ENCODE measurements at regions not wholly inside any gene's neighbourhood (a gene's known extent, or its start where the extent isn't known, plus 50 kb on each side); places are given as distances from the start of the nearest gene placed in this dataset.

DNA sequence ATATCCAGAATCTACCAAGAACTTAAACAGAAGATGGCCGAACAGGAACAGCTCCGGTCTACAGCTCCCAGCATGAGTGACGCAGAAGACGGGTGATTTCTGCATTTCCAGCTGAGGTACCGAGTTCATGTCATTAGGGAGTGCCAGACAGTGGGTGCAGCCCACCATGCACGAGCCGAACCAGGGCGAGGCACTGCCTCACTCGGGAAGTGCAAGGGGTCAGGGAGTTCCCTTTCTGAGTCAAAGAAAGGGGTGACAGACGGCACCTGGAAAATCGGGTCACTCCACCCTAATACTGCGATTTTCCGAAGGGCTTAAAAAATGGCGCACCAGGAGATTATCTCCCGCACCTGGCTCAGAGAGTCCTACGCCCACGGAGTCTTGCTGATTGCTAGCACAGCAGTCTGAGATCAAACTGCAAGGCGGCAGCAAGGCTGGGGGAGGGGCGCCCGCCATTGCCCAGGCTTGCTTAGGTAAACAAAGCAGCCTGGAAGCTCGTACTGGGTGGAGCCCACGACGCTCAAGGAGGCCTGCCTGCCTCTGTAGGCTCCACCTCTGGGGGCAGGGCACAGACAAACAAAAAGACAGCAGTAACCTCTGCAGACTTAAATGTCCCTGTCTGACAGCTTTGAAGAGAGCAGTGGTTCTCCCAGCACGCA is 267.4 kb downstream of the HINT1 start (continued):
- TF ChIP-seq, protein P1, sequence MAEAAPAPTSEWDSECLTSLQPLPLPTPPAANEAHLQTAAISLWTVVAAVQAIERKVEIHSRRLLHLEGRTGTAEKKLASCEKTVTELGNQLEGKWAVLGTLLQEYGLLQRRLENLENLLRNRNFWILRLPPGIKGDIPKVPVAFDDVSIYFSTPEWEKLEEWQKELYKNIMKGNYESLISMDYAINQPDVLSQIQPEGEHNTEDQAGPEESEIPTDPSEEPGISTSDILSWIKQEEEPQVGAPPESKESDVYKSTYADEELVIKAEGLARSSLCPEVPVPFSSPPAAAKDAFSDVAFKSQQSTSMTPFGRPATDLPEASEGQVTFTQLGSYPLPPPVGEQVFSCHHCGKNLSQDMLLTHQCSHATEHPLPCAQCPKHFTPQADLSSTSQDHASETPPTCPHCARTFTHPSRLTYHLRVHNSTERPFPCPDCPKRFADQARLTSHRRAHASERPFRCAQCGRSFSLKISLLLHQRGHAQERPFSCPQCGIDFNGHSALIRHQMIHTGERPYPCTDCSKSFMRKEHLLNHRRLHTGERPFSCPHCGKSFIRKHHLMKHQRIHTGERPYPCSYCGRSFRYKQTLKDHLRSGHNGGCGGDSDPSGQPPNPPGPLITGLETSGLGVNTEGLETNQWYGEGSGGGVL (tag by site-specific recombination; IDR thresholded peaks at IDR 0.05), result 0 out of 2 replicates have a peak, but pooled peaks have one; percentile 22
- TF ChIP-seq ZNF501 (tag by site-specific recombination; IDR thresholded peaks at IDR 0.05), result peak; percentile 47; the same call in 1 of the 2 replicates
- peak; percentile 54 for TF ChIP-seq GLIS1 (tag by site-specific recombination; IDR thresholded peaks at IDR 0.05)
- 0 out of 2 replicates have a peak, but pooled peaks have one; percentile 35 for TF ChIP-seq ZNF558 (tag by site-specific recombination; IDR thresholded peaks at IDR 0.05)
- TF ChIP-seq, protein P2, sequence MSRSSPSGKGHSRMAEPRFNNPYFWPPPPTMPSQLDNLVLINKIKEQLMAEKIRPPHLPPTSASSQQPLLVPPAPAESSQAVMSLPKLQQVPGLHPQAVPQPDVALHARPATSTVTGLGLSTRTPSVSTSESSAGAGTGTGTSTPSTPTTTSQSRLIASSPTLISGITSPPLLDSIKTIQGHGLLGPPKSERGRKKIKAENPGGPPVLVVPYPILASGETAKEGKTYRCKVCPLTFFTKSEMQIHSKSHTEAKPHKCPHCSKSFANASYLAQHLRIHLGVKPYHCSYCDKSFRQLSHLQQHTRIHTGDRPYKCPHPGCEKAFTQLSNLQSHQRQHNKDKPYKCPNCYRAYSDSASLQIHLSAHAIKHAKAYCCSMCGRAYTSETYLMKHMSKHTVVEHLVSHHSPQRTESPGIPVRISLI (tag by site-specific recombination; IDR thresholded peaks at IDR 0.05), result 0 out of 2 replicates have a peak, but pooled peaks have one; percentile 12
- peak; percentile 60; the same call in 1 of the 2 replicates for TF ChIP-seq ZNF2 (tag by site-specific recombination; IDR thresholded peaks at IDR 0.05)
- TF ChIP-seq, protein P3, sequence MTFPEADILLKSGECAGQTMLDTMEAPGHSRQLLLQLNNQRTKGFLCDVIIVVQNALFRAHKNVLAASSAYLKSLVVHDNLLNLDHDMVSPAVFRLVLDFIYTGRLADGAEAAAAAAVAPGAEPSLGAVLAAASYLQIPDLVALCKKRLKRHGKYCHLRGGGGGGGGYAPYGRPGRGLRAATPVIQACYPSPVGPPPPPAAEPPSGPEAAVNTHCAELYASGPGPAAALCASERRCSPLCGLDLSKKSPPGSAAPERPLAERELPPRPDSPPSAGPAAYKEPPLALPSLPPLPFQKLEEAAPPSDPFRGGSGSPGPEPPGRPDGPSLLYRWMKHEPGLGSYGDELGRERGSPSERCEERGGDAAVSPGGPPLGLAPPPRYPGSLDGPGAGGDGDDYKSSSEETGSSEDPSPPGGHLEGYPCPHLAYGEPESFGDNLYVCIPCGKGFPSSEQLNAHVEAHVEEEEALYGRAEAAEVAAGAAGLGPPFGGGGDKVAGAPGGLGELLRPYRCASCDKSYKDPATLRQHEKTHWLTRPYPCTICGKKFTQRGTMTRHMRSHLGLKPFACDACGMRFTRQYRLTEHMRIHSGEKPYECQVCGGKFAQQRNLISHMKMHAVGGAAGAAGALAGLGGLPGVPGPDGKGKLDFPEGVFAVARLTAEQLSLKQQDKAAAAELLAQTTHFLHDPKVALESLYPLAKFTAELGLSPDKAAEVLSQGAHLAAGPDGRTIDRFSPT (tag by site-specific recombination; IDR thresholded peaks at IDR 0.05), result 0 out of 2 replicates have a peak, but pooled peaks have one; percentile 29
- TF ChIP-seq, protein P4, sequence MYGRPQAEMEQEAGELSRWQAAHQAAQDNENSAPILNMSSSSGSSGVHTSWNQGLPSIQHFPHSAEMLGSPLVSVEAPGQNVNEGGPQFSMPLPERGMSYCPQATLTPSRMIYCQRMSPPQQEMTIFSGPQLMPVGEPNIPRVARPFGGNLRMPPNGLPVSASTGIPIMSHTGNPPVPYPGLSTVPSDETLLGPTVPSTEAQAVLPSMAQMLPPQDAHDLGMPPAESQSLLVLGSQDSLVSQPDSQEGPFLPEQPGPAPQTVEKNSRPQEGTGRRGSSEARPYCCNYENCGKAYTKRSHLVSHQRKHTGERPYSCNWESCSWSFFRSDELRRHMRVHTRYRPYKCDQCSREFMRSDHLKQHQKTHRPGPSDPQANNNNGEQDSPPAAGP (tag by site-specific recombination; IDR thresholded peaks at IDR 0.05), result peak; percentile 50; the same call in 1 of the 2 replicates
- peak; percentile 93 for TF ChIP-seq ZBTB48 (tag by site-specific recombination; IDR thresholded peaks at IDR 0.05)
- peak; percentile 84 for TF ChIP-seq KLF1 (tag by site-specific recombination; IDR thresholded peaks at IDR 0.05)
- 0 out of 2 replicates have a peak, but pooled peaks have one; percentile 47 for TF ChIP-seq ZFP37 (tag by site-specific recombination; IDR thresholded peaks at IDR 0.05)
- peak; percentile 69; the same call in 1 of the 2 replicates for TF ChIP-seq GLIS2 (tag by site-specific recombination; IDR thresholded peaks at IDR 0.05)
- TF ChIP-seq, protein P5, sequence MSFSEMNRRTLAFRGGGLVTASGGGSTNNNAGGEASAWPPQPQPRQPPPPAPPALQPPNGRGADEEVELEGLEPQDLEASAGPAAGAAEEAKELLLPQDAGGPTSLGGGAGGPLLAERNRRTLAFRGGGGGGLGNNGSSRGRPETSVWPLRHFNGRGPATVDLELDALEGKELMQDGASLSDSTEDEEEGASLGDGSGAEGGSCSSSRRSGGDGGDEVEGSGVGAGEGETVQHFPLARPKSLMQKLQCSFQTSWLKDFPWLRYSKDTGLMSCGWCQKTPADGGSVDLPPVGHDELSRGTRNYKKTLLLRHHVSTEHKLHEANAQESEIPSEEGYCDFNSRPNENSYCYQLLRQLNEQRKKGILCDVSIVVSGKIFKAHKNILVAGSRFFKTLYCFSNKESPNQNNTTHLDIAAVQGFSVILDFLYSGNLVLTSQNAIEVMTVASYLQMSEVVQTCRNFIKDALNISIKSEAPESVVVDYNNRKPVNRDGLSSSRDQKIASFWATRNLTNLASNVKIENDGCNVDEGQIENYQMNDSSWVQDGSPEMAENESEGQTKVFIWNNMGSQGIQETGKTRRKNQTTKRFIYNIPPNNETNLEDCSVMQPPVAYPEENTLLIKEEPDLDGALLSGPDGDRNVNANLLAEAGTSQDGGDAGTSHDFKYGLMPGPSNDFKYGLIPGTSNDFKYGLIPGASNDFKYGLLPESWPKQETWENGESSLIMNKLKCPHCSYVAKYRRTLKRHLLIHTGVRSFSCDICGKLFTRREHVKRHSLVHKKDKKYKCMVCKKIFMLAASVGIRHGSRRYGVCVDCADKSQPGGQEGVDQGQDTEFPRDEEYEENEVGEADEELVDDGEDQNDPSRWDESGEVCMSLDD (tag by site-specific recombination; IDR thresholded peaks at IDR 0.05), result peak; percentile 87
- peak; percentile 61 for TF ChIP-seq ZBTB8A (tag by site-specific recombination; IDR thresholded peaks at IDR 0.05)
- TF ChIP-seq SP3 (tag by site-specific recombination; IDR thresholded peaks at IDR 0.05), result peak; percentile 50
- peak; percentile 43 for TF ChIP-seq ZNF366 (tag by site-specific recombination; conservative IDR thresholded peaks at IDR 0.05)
- TF ChIP-seq, protein P6, sequence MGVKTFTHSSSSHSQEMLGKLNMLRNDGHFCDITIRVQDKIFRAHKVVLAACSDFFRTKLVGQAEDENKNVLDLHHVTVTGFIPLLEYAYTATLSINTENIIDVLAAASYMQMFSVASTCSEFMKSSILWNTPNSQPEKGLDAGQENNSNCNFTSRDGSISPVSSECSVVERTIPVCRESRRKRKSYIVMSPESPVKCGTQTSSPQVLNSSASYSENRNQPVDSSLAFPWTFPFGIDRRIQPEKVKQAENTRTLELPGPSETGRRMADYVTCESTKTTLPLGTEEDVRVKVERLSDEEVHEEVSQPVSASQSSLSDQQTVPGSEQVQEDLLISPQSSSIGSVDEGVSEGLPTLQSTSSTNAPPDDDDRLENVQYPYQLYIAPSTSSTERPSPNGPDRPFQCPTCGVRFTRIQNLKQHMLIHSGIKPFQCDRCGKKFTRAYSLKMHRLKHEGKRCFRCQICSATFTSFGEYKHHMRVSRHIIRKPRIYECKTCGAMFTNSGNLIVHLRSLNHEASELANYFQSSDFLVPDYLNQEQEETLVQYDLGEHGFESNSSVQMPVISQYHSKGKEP (tag by site-specific recombination; IDR thresholded peaks at IDR 0.05), result peak; percentile 47; the same call in 1 of the 2 replicates
- TF ChIP-seq ZBTB20 (tag by site-specific recombination; IDR thresholded peaks at IDR 0.05), result peak; percentile 69
- peak; percentile 40; the same call in 1 of the 2 replicates for TF ChIP-seq YY2 (tag by site-specific recombination; IDR thresholded peaks at IDR 0.05)
- peak; percentile 68 for TF ChIP-seq EGR2 (tag by site-specific recombination; IDR thresholded peaks at IDR 0.05; ENCODE audit: low read depth)
- TF ChIP-seq SP7 (tag by site-specific recombination; IDR thresholded peaks at IDR 0.05), result 0 out of 2 replicates have a peak, but pooled peaks have one; percentile 34
- TF ChIP-seq, protein P7, sequence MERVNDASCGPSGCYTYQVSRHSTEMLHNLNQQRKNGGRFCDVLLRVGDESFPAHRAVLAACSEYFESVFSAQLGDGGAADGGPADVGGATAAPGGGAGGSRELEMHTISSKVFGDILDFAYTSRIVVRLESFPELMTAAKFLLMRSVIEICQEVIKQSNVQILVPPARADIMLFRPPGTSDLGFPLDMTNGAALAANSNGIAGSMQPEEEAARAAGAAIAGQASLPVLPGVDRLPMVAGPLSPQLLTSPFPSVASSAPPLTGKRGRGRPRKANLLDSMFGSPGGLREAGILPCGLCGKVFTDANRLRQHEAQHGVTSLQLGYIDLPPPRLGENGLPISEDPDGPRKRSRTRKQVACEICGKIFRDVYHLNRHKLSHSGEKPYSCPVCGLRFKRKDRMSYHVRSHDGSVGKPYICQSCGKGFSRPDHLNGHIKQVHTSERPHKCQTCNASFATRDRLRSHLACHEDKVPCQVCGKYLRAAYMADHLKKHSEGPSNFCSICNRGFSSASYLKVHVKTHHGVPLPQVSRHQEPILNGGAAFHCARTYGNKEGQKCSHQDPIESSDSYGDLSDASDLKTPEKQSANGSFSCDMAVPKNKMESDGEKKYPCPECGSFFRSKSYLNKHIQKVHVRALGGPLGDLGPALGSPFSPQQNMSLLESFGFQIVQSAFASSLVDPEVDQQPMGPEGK (tag by site-specific recombination; IDR thresholded peaks at IDR 0.05), result peak; percentile 17; the same call in 1 of the 2 replicates
- peak; percentile 58; the same call in 1 of the 2 replicates for TF ChIP-seq ZNF629 (tag by site-specific recombination; IDR thresholded peaks at IDR 0.05)
- 0 out of 2 replicates have a peak, but pooled peaks have one; percentile 39 for TF ChIP-seq ZEB2 (tag by site-specific recombination; IDR thresholded peaks at IDR 0.05)
- peak; percentile 65; the same call in 1 of the 2 replicates for TF ChIP-seq ZBTB21 (tag by site-specific recombination; IDR thresholded peaks at IDR 0.05)
- 0 out of 2 replicates have a peak, but pooled peaks have one; percentile 26 for TF ChIP-seq ZFP69B (tag by site-specific recombination; IDR thresholded peaks at IDR 0.05)
